SK-MEL-5 (cell line): ENCODE measurements at regions not wholly inside any gene's neighbourhood (a gene's known extent, or its start where the extent isn't known, plus 50 kb on each side); places are given as distances from the start of the nearest gene placed in this dataset.

ENCODE experiments used
- DNase-seq: peaks from one replicate; pipeline ENCODE4 v3.0.0-alpha.2; 2016; ENCODE audit warnings: low read depth, low spot score
- in situ Hi-C: cut with HindIII; loops from 2 replicates; pipeline ENCODE4 v1.10.0; 2016; ENCODE audit warnings: low sequenced_read_pairs, high pct_unique_total_duplicates, low pct_unique_long_range_greater_than_20kb

- DNase-seq, result no peak
- in situ Hi-C loops, result no loop called here
Measured at GRCh38 chr10:112087953-112088456, 95.6 kb downstream of the GPAM start.

GRCh38 chr10:112091703-112092102, 91.9 kb downstream of the GPAM start:
- DNase-seq, result no peak
- in situ Hi-C loops, result no loop called here

GRCh38 chr10:112092519-112092918, 91.0 kb downstream of the GPAM start:
- DNase-seq, result no peak
- in situ Hi-C loops, result no loop called here

- DNase-seq, result no peak
- in situ Hi-C loops, result no loop called here
Measured at GRCh38 chr10:112094984-112095383, 88.6 kb downstream of the GPAM start.

GRCh38 chr10:112095731-112096130, 87.8 kb downstream of the GPAM start:
- no peak for DNase-seq
- in situ Hi-C loops, result no loop called here

GRCh38 chr10:112098682-112099081, 84.9 kb downstream of the GPAM start:
- in situ Hi-C loops, result no loop called here

More at GRCh38 chr10:112098682-112099081, 84.9 kb downstream of the GPAM start:
- DNase-seq, result no peak
